NCI-H2227 (cell line): ENCODE measurements at regions not wholly inside any gene's neighbourhood (a gene's known extent, or its start where the extent isn't known, plus 50 kb on each side); places are given as distances from the start of the nearest gene placed in this dataset.

Source experiments
- DNase-seq: peaks from one replicate; lab custom pipeline; 2025; ENCODE audit not compliant: unreplicated experiment; lab: John Stamatoyannopoulos, UW

DNA sequence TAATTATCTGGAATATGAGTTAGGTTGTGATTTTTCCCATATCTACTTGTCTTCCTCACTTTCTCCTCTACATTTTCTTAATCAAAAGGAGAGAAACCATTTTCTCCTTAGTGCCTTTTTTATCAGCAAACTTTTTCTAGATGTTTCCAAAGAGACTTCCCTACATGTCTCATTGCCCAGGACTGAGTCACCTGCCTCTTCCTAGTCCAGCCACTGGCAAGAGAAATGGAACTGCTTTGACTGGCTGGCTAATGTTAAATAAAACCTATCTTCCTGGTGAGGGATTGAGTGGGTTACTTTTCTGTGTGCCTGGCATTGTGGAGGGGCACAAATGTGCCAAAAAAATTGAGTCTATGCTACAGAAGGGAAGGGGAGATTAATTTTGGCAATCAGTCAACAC, 52.1 kb upstream of the CD5L start:
- DNase-seq: no peak

DNA sequence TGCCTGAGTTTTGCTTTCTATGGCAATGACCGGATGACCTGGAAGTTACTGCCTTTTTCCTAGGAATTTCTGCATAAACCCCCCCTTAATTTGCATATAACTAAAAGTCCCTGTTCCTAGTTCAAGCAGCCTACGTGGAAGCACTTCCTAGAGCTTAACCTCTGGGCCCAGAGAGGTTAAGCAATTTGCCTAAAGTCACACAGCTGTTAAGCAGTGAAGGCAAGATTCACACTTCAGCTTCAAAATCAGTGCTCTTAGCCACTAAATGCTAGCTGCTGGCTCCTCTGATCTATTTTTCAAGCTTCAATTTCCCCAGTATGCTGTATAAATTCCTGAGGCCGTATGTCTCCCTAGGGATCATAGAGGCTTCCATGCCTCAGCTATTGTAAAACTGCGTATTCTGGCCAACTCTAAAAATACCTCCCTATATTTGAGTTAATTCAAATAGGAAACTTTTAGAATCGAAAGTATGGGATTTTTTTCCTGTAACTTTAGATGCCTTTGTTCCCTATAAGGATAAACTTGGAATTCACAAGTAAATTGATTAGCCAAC, 53.1 kb upstream of the CD5L start:
- DNase-seq: no peak

DNA sequence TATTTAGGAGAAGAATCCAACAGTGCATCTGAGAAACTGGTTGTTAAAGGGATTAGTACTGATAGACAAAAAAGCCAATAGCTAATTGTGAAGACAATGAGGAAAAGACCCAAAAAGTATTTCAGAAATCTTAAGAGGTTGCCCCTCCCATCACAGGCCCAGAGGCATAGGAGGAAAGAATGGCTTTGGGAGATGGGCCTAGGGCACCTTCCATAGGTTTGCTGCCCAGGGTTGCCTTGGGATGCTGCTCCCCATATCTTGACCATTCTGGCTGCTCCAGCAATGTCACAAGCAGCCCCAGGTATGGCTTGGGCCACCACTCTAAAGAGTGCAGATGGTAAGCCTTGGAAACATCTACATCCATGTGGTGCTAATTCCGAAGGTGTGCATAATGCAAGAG, 68.7 kb upstream of the CD5L start:
- no peak for DNase-seq

DNA sequence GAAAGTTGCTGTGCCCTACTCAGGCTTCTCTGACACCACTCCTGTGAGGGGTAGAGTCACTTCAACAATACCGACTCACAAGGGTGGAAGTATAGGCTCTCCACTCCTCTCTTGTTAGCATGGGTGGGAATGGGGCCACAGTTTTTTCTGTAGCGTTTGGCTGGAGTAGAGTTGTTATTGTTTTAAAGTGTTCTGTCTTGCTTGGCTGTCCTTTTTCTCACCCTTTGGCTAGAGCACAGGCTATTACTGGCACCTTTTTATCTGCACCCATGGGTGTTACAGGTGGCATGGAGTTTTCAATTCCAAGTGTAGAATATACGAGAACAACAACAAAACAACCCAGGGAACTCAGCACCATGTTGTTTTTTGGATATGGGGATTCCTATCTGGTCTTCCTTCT, 74.3 kb upstream of the CD5L start:
- no peak for DNase-seq

DNA sequence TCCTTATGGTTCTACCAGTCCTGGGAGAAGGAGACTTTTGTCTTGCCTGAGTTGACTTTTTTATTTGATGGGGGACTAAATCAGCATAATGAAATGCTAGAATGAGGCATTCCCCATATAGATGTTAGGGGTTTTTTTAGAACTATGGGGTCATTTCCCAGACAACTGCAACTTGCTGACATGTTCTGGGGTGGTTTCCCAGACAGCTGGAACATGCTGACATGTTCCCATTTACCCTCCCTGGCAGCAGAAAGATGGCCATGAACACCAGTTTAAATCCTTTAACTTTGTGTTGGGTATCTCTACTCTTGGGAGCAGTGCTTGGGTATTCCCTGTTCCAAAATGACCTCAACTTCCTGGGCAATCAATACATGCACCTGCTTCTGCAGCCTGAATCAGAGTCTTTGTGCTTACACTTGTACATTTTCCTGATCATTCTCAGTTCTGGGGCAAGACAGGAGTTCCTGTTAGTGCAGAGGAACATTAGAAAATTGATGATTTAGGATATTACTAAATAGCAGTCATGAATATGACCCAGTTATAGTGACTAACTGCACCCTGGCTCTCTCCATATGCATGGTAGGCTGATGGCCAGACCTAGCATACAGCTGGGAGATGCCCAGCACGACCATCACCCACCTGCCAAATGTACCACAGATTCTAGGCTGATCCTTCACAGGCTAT, 75.4 kb upstream of the CD5L start:
- DNase-seq: no peak

DNA sequence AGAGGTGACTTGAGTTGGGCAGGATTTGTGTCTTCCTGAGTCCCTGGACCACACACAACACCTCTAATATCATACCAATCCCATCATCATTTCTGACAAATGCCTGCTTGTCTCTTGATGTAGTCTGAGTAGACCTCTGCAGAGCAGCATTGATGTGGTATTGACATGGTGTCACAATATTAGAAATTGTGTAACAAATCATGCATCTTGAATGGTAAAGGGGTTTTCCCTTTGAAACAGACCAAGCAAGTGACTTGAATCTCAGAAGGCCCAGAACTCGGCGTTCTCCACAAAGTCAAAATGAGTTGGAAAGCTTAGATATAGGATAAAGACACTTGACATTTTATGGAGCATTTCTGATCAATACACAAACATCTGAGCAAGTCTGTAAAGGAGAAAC, 72.7 kb upstream of the KIRREL1 start:
- no peak for DNase-seq

DNA sequence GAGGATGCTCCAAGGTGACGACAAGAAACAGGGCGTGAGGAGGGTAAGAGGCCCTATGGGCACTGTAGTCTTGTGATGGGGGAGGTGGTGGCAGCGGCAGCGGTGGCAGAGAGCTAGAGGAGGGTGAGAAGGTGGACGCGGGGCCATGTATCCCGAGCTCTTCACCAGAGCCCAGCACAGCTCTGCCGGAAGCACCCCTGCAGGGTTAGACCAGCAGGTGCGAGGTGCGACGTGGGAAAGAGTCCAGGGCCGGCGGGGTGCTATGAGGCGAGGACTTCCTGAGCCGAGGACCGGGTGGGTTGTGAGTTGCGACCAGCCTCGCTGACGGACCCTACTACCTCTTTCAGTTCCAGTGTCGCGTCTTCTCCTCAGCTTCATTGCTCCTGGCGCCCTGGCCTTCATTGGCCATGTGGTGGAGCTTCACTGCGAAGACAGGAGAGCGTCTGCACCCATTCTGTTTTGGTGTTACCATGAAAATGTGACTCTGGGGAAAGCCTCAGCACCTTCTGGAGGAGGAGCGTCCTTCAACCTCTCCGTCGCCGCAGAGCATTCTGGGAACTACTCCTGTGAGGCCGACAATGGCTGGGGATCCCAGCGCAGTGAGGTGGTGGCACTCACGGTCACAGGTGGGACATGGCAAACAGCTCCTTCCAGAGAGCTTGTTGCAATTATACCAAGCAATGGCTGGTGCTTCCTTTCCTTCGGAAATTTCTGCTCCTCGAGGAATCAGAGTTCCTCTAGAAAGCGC, 67.9 kb upstream of the KIRREL1 start:
- DNase-seq: peak; percentile 26

DNA sequence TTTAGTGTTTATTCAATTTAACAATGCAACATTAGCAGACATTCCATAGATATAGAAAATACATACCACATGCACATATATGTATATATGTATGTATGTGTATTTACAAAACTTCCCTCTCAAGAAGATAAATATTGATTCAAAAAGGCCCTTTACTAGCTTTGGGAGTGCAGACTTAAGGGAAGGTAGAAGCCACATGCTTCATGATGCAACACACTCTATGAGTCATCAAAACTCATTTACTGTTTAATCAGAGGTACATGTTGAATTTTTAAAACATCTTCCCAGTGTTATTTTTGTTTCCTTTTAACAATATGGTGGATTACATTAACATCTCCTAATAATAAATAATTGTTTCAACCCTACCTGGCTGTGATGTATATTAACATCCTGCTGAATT, 61.4 kb upstream of the KIRREL1 start:
- DNase-seq: no peak

DNA sequence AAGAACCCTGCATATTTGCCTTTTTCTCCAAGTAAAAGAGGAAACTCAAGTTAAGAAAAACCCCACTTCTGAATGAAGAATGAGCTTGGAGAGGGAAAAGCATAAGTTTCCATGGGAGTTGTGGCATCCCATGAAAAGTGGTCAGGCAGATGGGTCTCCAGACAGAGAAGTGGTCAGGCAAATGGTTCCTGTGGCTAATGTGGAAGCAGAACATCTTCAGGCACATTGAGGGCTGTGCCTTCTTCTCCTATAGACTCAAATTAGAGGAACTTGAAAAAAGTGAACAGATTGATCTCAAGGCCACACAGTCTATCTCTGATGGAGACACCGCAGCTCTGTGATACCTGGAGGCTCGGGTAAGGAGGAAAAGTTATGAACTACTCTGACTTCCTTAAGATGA, 55.7 kb upstream of the KIRREL1 start:
- no peak for DNase-seq

DNA sequence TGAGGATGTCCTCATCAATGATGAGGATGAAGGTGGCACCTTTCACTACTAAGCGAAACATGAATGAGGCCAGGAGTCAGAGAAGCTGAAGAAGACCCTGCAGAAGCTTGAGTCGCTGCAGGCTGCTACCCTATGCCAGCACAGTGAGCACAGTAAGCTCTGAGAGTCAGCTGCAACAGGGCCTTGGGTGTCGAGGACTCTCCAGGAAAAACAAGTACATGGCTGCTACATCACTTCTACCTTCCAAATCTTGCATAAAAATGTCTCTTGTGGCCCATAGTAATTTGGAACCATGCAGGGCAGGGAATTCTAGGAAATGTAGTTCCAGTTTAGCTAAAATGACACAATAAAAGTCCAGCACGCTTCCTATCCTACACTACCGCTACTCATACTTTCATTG, 51.5 kb upstream of the KIRREL1 start:
- DNase-seq: no peak
